IMR-90 (cell line): ENCODE measurements at regions not wholly inside any gene's neighbourhood (a gene's known extent, or its start where the extent isn't known, plus 50 kb on each side); places are given as distances from the start of the nearest gene placed in this dataset.

Experiments
- ATAC-seq: fragments of 200-7000 bp; cut with Tn5 transposase; 2 replicates; pipeline ENCODE4 v1.9.1; 2020; ENCODE audit warnings: low read depth, mild to moderate bottlenecking, moderate library complexity
- BruUV-seq: library from RNA; stranded (reverse); fragments of 400-500 nt; replicated peaks from 2 replicates; lab custom pipeline; 2021; lab: Mats Ljungman, UMichigan
- CTCF ChIA-PET: fragments of 300-600 bp; formaldehyde crosslinking; extraction: SDS; loops from one replicate; lab custom pipeline; 2021; ENCODE audit warnings: antibody characterized with exemption; lab: Yijun Ruan, JAX
- POLR2A ChIA-PET: fragments of 300-600 bp; sonication (Branson Sonifier 250); formaldehyde crosslinking; loops from one replicate; lab custom pipeline; 2022; ENCODE audit warnings: antibody characterized with exemption; ENCODE audit not compliant: unreplicated experiment; lab: Charles Lee
- DNase-seq: peaks from one replicate; pipeline ENCODE4 v3.0.0; 2013
- H2AFZ ChIP-seq: replicated peaks from 2 replicates; pipeline ENCODE3; 2013; ENCODE audit warnings: low read length, mild to moderate bottlenecking; ENCODE audit not compliant: poor library complexity
- H2AK5ac ChIP-seq: 2 replicates; pipeline ENCODE4 v1.6.1; 2013; ENCODE audit warnings: low read depth, low read length, inconsistent platforms
- H2AK9ac ChIP-seq: replicated peaks from 2 replicates; pipeline ENCODE3; 2013; ENCODE audit warnings: mild to moderate bottlenecking, low read depth, low read length, moderate library complexity; ENCODE audit not compliant: poor library complexity
- H2BK120ac ChIP-seq: 2 replicates; pipeline ENCODE4 v1.6.1; 2013; ENCODE audit warnings: low read depth, low read length, inconsistent platforms
- H2BK15ac ChIP-seq: 3 replicates; pipeline ENCODE4 v1.6.1; 2013; ENCODE audit warnings: low read depth, low read length, inconsistent platforms
- H2BK20ac ChIP-seq: 2 replicates; pipeline ENCODE4 v1.6.1; 2013; ENCODE audit warnings: low read depth, mild to moderate bottlenecking, inconsistent platforms, low read length, moderate library complexity
- H2BK5ac ChIP-seq: 2 replicates; pipeline ENCODE4 v1.6.1; 2013; ENCODE audit warnings: mild to moderate bottlenecking, low read depth, low read length, inconsistent platforms; ENCODE audit not compliant: poor library complexity, severe bottlenecking
- H3K14ac ChIP-seq: replicated peaks from 2 replicates; pipeline ENCODE4 v1.6.1; 2013; ENCODE audit warnings: low read depth, low read length, inconsistent platforms
- H3K18ac ChIP-seq: 2 replicates; pipeline ENCODE4 v1.6.1; 2013; ENCODE audit warnings: low read depth, low read length, control low read depth
- H3K23ac ChIP-seq: 2 replicates; pipeline ENCODE4 v1.6.1; 2013; ENCODE audit warnings: low read depth, low read length, inconsistent platforms
- H3K27ac ChIP-seq: 2 replicates; pipeline ENCODE4 v1.5.1; 2013; ENCODE audit warnings: mild to moderate bottlenecking, control low read depth, low read length; ENCODE audit not compliant: insufficient read depth
- H3K27me3 ChIP-seq: 2 replicates; pipeline ENCODE4 v1.6.1; 2013; ENCODE audit warnings: low read length; ENCODE audit not compliant: control insufficient read depth, insufficient read depth
- H3K36me3 ChIP-seq: 2 replicates; pipeline ENCODE4 v1.6.1; 2013; ENCODE audit warnings: low read length, mixed read lengths; ENCODE audit not compliant: control insufficient read depth, insufficient read depth
- H3K4ac ChIP-seq: 2 replicates; pipeline ENCODE4 v1.6.1; 2013; ENCODE audit warnings: low read depth, low read length, inconsistent platforms
- H3K4me1 ChIP-seq: 2 replicates; pipeline ENCODE4 v1.6.1; 2013; ENCODE audit warnings: low read length, mixed read lengths; ENCODE audit not compliant: control insufficient read depth, insufficient read depth
- H3K4me2 ChIP-seq: 2 replicates; pipeline ENCODE4 v1.6.1; 2013; ENCODE audit warnings: low read depth, mild to moderate bottlenecking, control low read depth, low read length, moderate library complexity
- H3K4me3 ChIP-seq: 2 replicates; pipeline ENCODE4 v1.5.1; 2013; ENCODE audit warnings: low read depth, mild to moderate bottlenecking, control low read depth, low read length, moderate library complexity; ENCODE audit not compliant: insufficient read depth
- H3K56ac ChIP-seq: 2 replicates; pipeline ENCODE4 v1.6.1; 2013; ENCODE audit warnings: low read length, inconsistent platforms; ENCODE audit not compliant: insufficient read depth; ENCODE audit errors: extremely low read depth
- H3K79me1 ChIP-seq, 2 experiments: 2 replicates each; pipeline ENCODE4 v1.6.1; 2013; ENCODE audit warnings: low read length in 2 of 2, inconsistent platforms in 1 of 2, low read depth in 1 of 2
- H3K9ac ChIP-seq: 2 replicates; pipeline ENCODE4 v1.6.1; 2013; ENCODE audit warnings: low read depth, low read length, control low read depth
- H3K9me1 ChIP-seq: 2 replicates; pipeline ENCODE4 v1.6.1; 2013; ENCODE audit warnings: low read length, inconsistent platforms; ENCODE audit not compliant: insufficient read depth
- H3K9me3 ChIP-seq: 2 replicates; pipeline ENCODE4 v1.6.1; 2013; ENCODE audit warnings: low read length; ENCODE audit not compliant: control insufficient read depth, insufficient read depth
- H4K20me1 ChIP-seq: 2 replicates; pipeline ENCODE4 v1.6.1; 2013; ENCODE audit warnings: low read length, inconsistent platforms; ENCODE audit not compliant: insufficient read depth
- H4K5ac ChIP-seq: 2 replicates; pipeline ENCODE4 v1.6.1; 2013; ENCODE audit warnings: mild to moderate bottlenecking, low read depth, low read length, control low read depth
- H4K8ac ChIP-seq, 2 experiments: 2 replicates each; pipeline ENCODE4 v1.6.1; 2013; ENCODE audit warnings: low read depth in 2 of 2, low read length in 2 of 2, control low read depth in 1 of 2, inconsistent platforms in 1 of 2
- H4K91ac ChIP-seq: 2 replicates; pipeline ENCODE4 v1.6.1; 2013; ENCODE audit warnings: low read depth, low read length, inconsistent platforms; ENCODE audit not compliant: insufficient read depth
- BHLHE40 ChIP-seq: fragments of 150-350 bp; IDR thresholded peaks from 2 replicates; pipeline ENCODE4 v1.6.1; 2016; ENCODE audit warnings: mild to moderate bottlenecking, low read depth, low read length
- CTCF ChIP-seq: conservative IDR thresholded peaks from 2 replicates; pipeline ENCODE4 v1.5.1; 2012; ENCODE audit warnings: mild to moderate bottlenecking, low read depth, low read length, improper control_type of control experiment
- ELK1 ChIP-seq: fragments of 150-350 bp; IDR thresholded peaks from 2 replicates; pipeline ENCODE4 v1.6.1; 2016; ENCODE audit warnings: low read depth, mild to moderate bottlenecking, low read length, moderate library complexity, borderline replicate concordance
- FOS ChIP-seq: fragments of 150-350 bp; IDR thresholded peaks from 2 replicates; pipeline ENCODE4 v1.6.1; 2016; ENCODE audit warnings: low read depth, low read length
- MAZ ChIP-seq: IDR thresholded peaks from 2 replicates; pipeline ENCODE4 v1.6.1; 2012; ENCODE audit warnings: low read depth, mild to moderate bottlenecking, low read length, improper control_type of control experiment, moderate library complexity, borderline replicate concordance
- POLR2A ChIP-seq: IDR thresholded peaks from 2 replicates; pipeline ENCODE4 v1.6.1; 2012; ENCODE audit warnings: mild to moderate bottlenecking, low read depth, low read length
- RAD21 ChIP-seq: IDR thresholded peaks from 2 replicates; pipeline ENCODE4 v1.6.1; 2012; ENCODE audit warnings: low read length, improper control_type of control experiment
- RCOR1 ChIP-seq: IDR thresholded peaks from 2 replicates; pipeline ENCODE4 v1.6.1; 2012; ENCODE audit warnings: mild to moderate bottlenecking, low read length, improper control_type of control experiment; ENCODE audit not compliant: insufficient replicate concordance
- RFX5 ChIP-seq: IDR thresholded peaks from 2 replicates; pipeline ENCODE4 v1.8.0; 2012; ENCODE audit warnings: low read depth, mild to moderate bottlenecking, low read length, moderate library complexity
- WGBS, 2 experiments: methylation state at CpG; one replicate each; pipeline versions ENCODE4 v1.1.5 to v1.1.7; 2013; ENCODE audit warnings: missing lambda C conversion rate in 2 of 2; ENCODE audit not compliant: insufficient read length in 1 of 2; ENCODE audit errors: extremely low coverage in 2 of 2; 5-methylcytosine and 5-hydroxymethylcytosine counted together
- dilution Hi-C: fragments of 300-500 bp; cut with HindIII; formaldehyde crosslinking; loops from one replicate; pipeline ENCODE4 v1.14.3; 2018; ENCODE audit warnings: low sequenced_read_pairs; ENCODE audit not compliant: unreplicated experiment
- in situ Hi-C: fragments of 300-500 bp; cut with MboI; formaldehyde crosslinking; loops from 3 replicates; pipeline ENCODE4 v1.14.3; 2019; ENCODE audit warnings: low sequenced_read_pairs, inconsistent platforms, mixed read lengths
- intact Hi-C: fragments of 100-400 bp; cut with micrococcal nuclease; formaldehyde crosslinking; loops from 2 replicates; pipeline ENCODE4 v1.10.0; 2022

- Histone ChIP-seq H3K4me1 (no peaks in the 10 kb centered on the region), H3K9me1 (no peaks in the 10 kb centered on the region), H3K9ac (no peak overlapping the region), H2BK5ac (no peak overlapping the region), H3K14ac (no peak overlapping the region), H3K27ac (no peak overlapping the region), H2BK120ac (no peak overlapping the region), H3K36me3 (no peaks in the 10 kb centered on the region), H2BK15ac (no peak overlapping the region), H3K56ac (no peak overlapping the region), H2BK20ac (no peak overlapping the region), H4K8ac (no peak overlapping the region), H3K9me3 (no peaks in the 10 kb centered on the region), H3K18ac (no peak overlapping the region), H3K4me3 (no peak overlapping the region), H4K20me1 (no peaks in the 10 kb centered on the region), H2AK9ac (no peak overlapping the region), H4K91ac (no peak overlapping the region), H3K4ac (no peak overlapping the region), H3K4me2 (no peak overlapping the region), H3K27me3 (no peaks in the 10 kb centered on the region; the same call in 1 of the 2 replicates), H2AK5ac (no peak overlapping the region), H3K79me1 (no peaks in the 10 kb centered on the region), H3K23ac (no peak overlapping the region), H2AFZ (no peak overlapping the region), H4K5ac (no peak overlapping the region)
- dilution Hi-C loops, result no loop called here
- ChIA-PET CTCF (no interaction called here), POLR2A (no interaction called here)
- ATAC-seq, result no peak
- in situ Hi-C loops, result no loop called here
- TF ChIP-seq RAD21 (no peak), ELK1 (no peak), RFX5 (no peak), CTCF (no peak), MAZ (no peak), RCOR1 (no peak), POLR2A (no peak), BHLHE40 (no peak), FOS (no peak)
- DNase-seq, result no peak
- BruUV-seq, result no TSS peak
- intact Hi-C loops, result no loop called here
- 67% methylated on average over 1 of the region's 2 CpGs; no CpG with 5 or more reads in 1 of the 2 experiments for WGBS, 2 experiments
Observed at GRCh38 chr11:92828556-92828955, 140.9 kb upstream of the MTNR1B start.
